GM12878 (cell line): ENCODE measurements at regions not wholly inside any gene's neighbourhood (a gene's known extent, or its start where the extent isn't known, plus 50 kb on each side); places are given as distances from the start of the nearest gene placed in this dataset.

Source experiments
- ATAC-seq: fragments of 200-7000 bp; cut with Tn5 transposase; 3 replicates; pipeline ENCODE4 v1.9.1; 2020; ENCODE audit warnings: mild to moderate bottlenecking, moderate library complexity
- BruUV-seq: library from RNA; stranded (reverse); fragments of 400-500 nt; replicated peaks from 2 replicates; lab custom pipeline; 2021; lab: Mats Ljungman, UMichigan
- CTCF ChIA-PET: fragments of 300-600 bp; sonication (Branson Sonifier 250); formaldehyde crosslinking; extraction: SDS; loops from one replicate; lab custom pipeline; 2021; ENCODE audit warnings: inconsistent platforms; lab: Yijun Ruan, JAX
- POLR2A ChIA-PET: fragments of 350-600 bp; formaldehyde crosslinking; extraction: SDS; loops from one replicate; lab custom pipeline; 2021; ENCODE audit warnings: inconsistent platforms; lab: Charles Lee
- RAD21 ChIA-PET: fragments of 300-600 bp; sonication (Branson Sonifier 250); formaldehyde crosslinking; loops from one replicate; lab custom pipeline; 2023; ENCODE audit warnings: antibody characterized with exemption; ENCODE audit not compliant: unreplicated experiment; lab: Charles Lee
- SMC1A ChIA-PET: fragments of 300-600 bp; sonication (Branson Sonifier 250); formaldehyde crosslinking; loops from one replicate; lab custom pipeline; 2023; ENCODE audit not compliant: unreplicated experiment, uncharacterized antibody; lab: Charles Lee
- DNase-seq: peaks from one replicate; pipeline ENCODE4 v3.0.0-alpha.2; 2011; ENCODE audit warnings: low read depth, low spot score
- FAIRE-seq: peaks from 3 replicates; lab custom pipeline; 2011; peaks lifted over from hg19 to GRCh38; lab: Jason Lieb, UNC
- H2AFZ ChIP-seq: 2 replicates; pipeline ENCODE4 v1.6.0; 2011; ENCODE audit warnings: low read depth, low read length, control low read depth; ENCODE audit not compliant: control insufficient read depth
- H3K27ac ChIP-seq: 2 replicates; pipeline ENCODE4 v1.5.1; 2011; ENCODE audit warnings: control low read depth; ENCODE audit not compliant: control insufficient read depth, insufficient read depth
- H3K27me3 ChIP-seq, 2 experiments: replicated peaks in 1 of 2; 2 replicates each; pipeline versions ENCODE4 v1.6.0 to v1.6.1; 2011; ENCODE audit warnings: low read length in 1 of 2; ENCODE audit not compliant: control insufficient read depth in 2 of 2, insufficient read depth in 2 of 2
- H3K36me3 ChIP-seq, 2 experiments: 2 replicates each; pipeline ENCODE4 v1.5.1; 2011; ENCODE audit warnings: low read length in 1 of 2; ENCODE audit not compliant: control insufficient read depth in 2 of 2, insufficient read depth in 2 of 2
- H3K4me1 ChIP-seq: 2 replicates; pipeline ENCODE4 v1.6.1; 2011; ENCODE audit warnings: mild to moderate bottlenecking, low read length, moderate library complexity, mixed read lengths; ENCODE audit not compliant: control insufficient read depth, insufficient read depth
- H3K4me2 ChIP-seq: 2 replicates; pipeline ENCODE4 v1.6.0; 2011; ENCODE audit warnings: control low read depth; ENCODE audit not compliant: control insufficient read depth, insufficient read depth
- H3K4me3 ChIP-seq: fragments of 200-600 bp; sonication (generic); 2 replicates; pipeline ENCODE4 v1.5.1; 2016
- H3K79me2 ChIP-seq: 2 replicates; pipeline ENCODE4 v1.6.0; 2011; ENCODE audit warnings: low read length; ENCODE audit not compliant: control insufficient read depth, insufficient read depth
- H3K9ac ChIP-seq: 2 replicates; pipeline ENCODE4 v1.8.0; 2011; ENCODE audit warnings: low read length, control low read depth, mixed read lengths; ENCODE audit not compliant: control insufficient read depth, insufficient read depth
- H3K9me3 ChIP-seq: replicated peaks from 3 replicates; pipeline ENCODE4 v1.5.1; 2011; ENCODE audit warnings: mild to moderate bottlenecking, low read length; ENCODE audit not compliant: control insufficient read depth, insufficient read depth
- H4K20me1 ChIP-seq: 2 replicates; pipeline ENCODE4 v1.6.0; 2011; ENCODE audit not compliant: control insufficient read depth, insufficient read depth
- BCLAF1 ChIP-seq: fragments of 450-650 bp; IDR thresholded peaks from 2 replicates; pipeline ENCODE4 v1.6.1; 2017; ENCODE audit warnings: antibody characterized with exemption, mild to moderate bottlenecking, moderate library complexity
- CHD4 ChIP-seq: fragments of 200-600 bp; sonication (generic); IDR thresholded peaks from 2 replicates; pipeline ENCODE4 v1.6.1; 2016; ENCODE audit warnings: mild to moderate bottlenecking
- IRF3 ChIP-seq: fragments of 450-650 bp; IDR thresholded peaks from 2 replicates; pipeline ENCODE4 v1.6.1; 2014; ENCODE audit warnings: mild to moderate bottlenecking
- NFIC ChIP-seq: IDR thresholded peaks from 2 replicates; pipeline ENCODE4 v1.6.1; 2012; ENCODE audit warnings: low read depth, mild to moderate bottlenecking, inconsistent platforms, low read length, moderate library complexity
- POU2F2 ChIP-seq: IDR thresholded peaks from 3 replicates; pipeline ENCODE4 v1.6.1; 2011; ENCODE audit warnings: low read depth, mild to moderate bottlenecking, low read length, borderline replicate concordance
- RB1 ChIP-seq: fragments of 450-650 bp; formaldehyde crosslinking; IDR thresholded peaks from 2 replicates; pipeline ENCODE4 v1.6.1; 2017; ENCODE audit warnings: mild to moderate bottlenecking, borderline replicate concordance
- RELB ChIP-seq: fragments of 450-650 bp; IDR thresholded peaks from 2 replicates; pipeline ENCODE4 v1.6.1; 2017; ENCODE audit warnings: low read depth, mild to moderate bottlenecking, moderate library complexity
- SIX5 ChIP-seq: IDR thresholded peaks from 2 replicates; pipeline ENCODE4 v1.6.1; 2011; ENCODE audit warnings: mild to moderate bottlenecking, low read depth, low read length, moderate library complexity; ENCODE audit not compliant: severe bottlenecking
- ZNF592 ChIP-seq: fragments of 450-650 bp; IDR thresholded peaks from 2 replicates; pipeline ENCODE4 v1.6.1; 2017; ENCODE audit warnings: mild to moderate bottlenecking, moderate library complexity
- WGBS: methylation state at CpG from one replicate; pipeline ENCODE4 v1.1.6; 2016; ENCODE audit warnings: low lambda C conversion rate; ENCODE audit not compliant: insufficient replicate concordance, insufficient coverage; ENCODE audit errors: missing lambda C conversion rate; 5-methylcytosine and 5-hydroxymethylcytosine counted together
- in situ Hi-C: fragments of 300-500 bp; cut with MboI; formaldehyde crosslinking; loops from 9 replicates; pipeline ENCODE4 v1.14.3; 2018; ENCODE audit warnings: mixed read lengths
- intact Hi-C: fragments of 100-400 bp; cut with micrococcal nuclease; formaldehyde crosslinking; loops from one replicate; pipeline ENCODE4 v1.14.2; 2022; ENCODE audit not compliant: unreplicated experiment

- no peaks in the 10 kb centered on the region for H4K20me1 ChIP-seq
- no peak overlapping the region for H3K4me2 ChIP-seq
- no peaks in the 10 kb centered on the region; a peak in 2 of 4 replicates for H3K27me3 ChIP-seq
- POLR2A ChIA-PET = no interaction called here
- no peaks in the 10 kb centered on the region for H3K4me1 ChIP-seq
- no peaks in the 10 kb centered on the region for H3K79me2 ChIP-seq
- no peak overlapping the region for H3K4me3 ChIP-seq
- in situ Hi-C loops = no loop called here
- no peak for FAIRE-seq
- BruUV-seq = no TSS peak
- CTCF ChIA-PET = no interaction called here
- no peak for TF ChIP-seq RB1
- no peak for TF ChIP-seq IRF3
- TF ChIP-seq ZNF592 = no peak
- TF ChIP-seq SIX5 = no peak
- no peak for TF ChIP-seq NFIC
- no peak for TF ChIP-seq BCLAF1
- TF ChIP-seq POU2F2 = no peak
- TF ChIP-seq RELB = no peak
- no peak for TF ChIP-seq CHD4
- SMC1A ChIA-PET = no interaction called here
- no peak for DNase-seq
- no peaks in the 10 kb centered on the region for H3K9me3 ChIP-seq
- RAD21 ChIA-PET = no interaction called here
- H2AFZ ChIP-seq = no peak overlapping the region
- H3K36me3 ChIP-seq = no peaks in the 10 kb centered on the region
- no peak overlapping the region for H3K9ac ChIP-seq
- no peak overlapping the region for H3K27ac ChIP-seq
- no peak for ATAC-seq
- intact Hi-C loops = no loop called here
- WGBS = 68% methylated on average over 7 of the region's 7 CpGs
These were observed 109.6 kb downstream of the CTNND1 start for GRCh38 chr11:57871231-57871630.
